HEK293T (cell line): ENCODE measurements at regions not wholly inside any gene's neighbourhood (a gene's known extent, or its start where the extent isn't known, plus 50 kb on each side); places are given as distances from the start of the nearest gene placed in this dataset.
"Not testable (repeated sequence)": the region's sequence is repeated elsewhere in the genome, so short reads cannot be mapped to it uniquely, and the experiment has no call there.

Experiments
- CTCF ChIA-PET: fragments of 350-600 bp; formaldehyde crosslinking; extraction: SDS; loops from one replicate; lab custom pipeline; 2021; ENCODE audit warnings: antibody characterized with exemption, inconsistent platforms; lab: Yijun Ruan, JAX
- POLR2A ChIA-PET: fragments of 350-600 bp; formaldehyde crosslinking; extraction: SDS; loops from one replicate; lab custom pipeline; 2020; ENCODE audit warnings: antibody characterized with exemption, inconsistent platforms; lab: Yijun Ruan, JAX
- DNase-seq: peaks from one replicate; pipeline ENCODE4 v3.0.0; 2012; ENCODE audit warnings: mixed read lengths; ENCODE audit errors: extremely low spot score
- ARNT ChIP-seq: fragments of 450-650 bp; IDR thresholded peaks from 2 replicates; pipeline ENCODE4 v1.6.1; 2017; ENCODE audit warnings: mild to moderate bottlenecking
- BHLHE40 ChIP-seq: fragments of 450-650 bp; IDR thresholded peaks from 2 replicates; pipeline ENCODE4 v1.6.1; 2016; ENCODE audit warnings: mild to moderate bottlenecking, moderate library complexity, borderline replicate concordance
- CTBP1 ChIP-seq: fragments of 450-650 bp; IDR thresholded peaks from 2 replicates; pipeline ENCODE4 v1.6.1; 2016; ENCODE audit warnings: borderline replicate concordance
- ELF4 ChIP-seq: fragments of 450-650 bp; IDR thresholded peaks from 2 replicates; pipeline ENCODE4 v1.6.1; 2017; ENCODE audit warnings: antibody characterized with exemption
- FOXA1 ChIP-seq: fragments of 450-650 bp; IDR thresholded peaks from 2 replicates; pipeline ENCODE4 v1.6.1; 2016; ENCODE audit warnings: mild to moderate bottlenecking
- FOXK2 ChIP-seq: fragments of 450-650 bp; IDR thresholded peaks from 2 replicates; pipeline ENCODE4 v1.6.1; 2016; ENCODE audit warnings: mild to moderate bottlenecking
- FOXM1 ChIP-seq: fragments of 450-650 bp; IDR thresholded peaks from 2 replicates; pipeline ENCODE4 v1.6.1; 2017; ENCODE audit warnings: mild to moderate bottlenecking, borderline replicate concordance
- HDGF ChIP-seq: fragments of 450-650 bp; IDR thresholded peaks from 2 replicates; pipeline ENCODE4 v1.6.1; 2017; ENCODE audit warnings: antibody characterized with exemption, borderline replicate concordance
- L3MBTL2 ChIP-seq: fragments of 450-650 bp; conservative IDR thresholded peaks from 2 replicates; pipeline ENCODE4 v1.6.1; 2016; ENCODE audit warnings: mild to moderate bottlenecking
- LEF1 ChIP-seq: fragments of 450-650 bp; IDR thresholded peaks from 2 replicates; pipeline ENCODE4 v1.6.1; 2017; ENCODE audit warnings: mild to moderate bottlenecking, borderline replicate concordance
- NFRKB ChIP-seq: fragments of 450-650 bp; IDR thresholded peaks from 2 replicates; pipeline ENCODE4 v1.6.1; 2016; ENCODE audit warnings: mild to moderate bottlenecking, moderate library complexity
- PKNOX1 ChIP-seq: fragments of 450-650 bp; IDR thresholded peaks from 2 replicates; pipeline ENCODE4 v1.6.1; 2016
- SP1 ChIP-seq: fragments of 450-650 bp; IDR thresholded peaks from 2 replicates; pipeline ENCODE4 v1.6.1; 2017
- SUZ12 ChIP-seq: fragments of 450-650 bp; IDR thresholded peaks from 2 replicates; pipeline ENCODE4 v1.6.1; 2016; ENCODE audit warnings: mild to moderate bottlenecking
- TARDBP ChIP-seq: fragments of 450-650 bp; IDR thresholded peaks from 2 replicates; pipeline ENCODE4 v1.6.1; 2016
- ZNF384 ChIP-seq: fragments of 450-650 bp; IDR thresholded peaks from 2 replicates; pipeline ENCODE4 v1.6.1; 2016

- TF ChIP-seq ELF4 (no peak), ARNT (no peak), HDGF (no peak)
- DNase-seq: no peak
- CTCF ChIA-PET: no interaction called here
- POLR2A ChIA-PET: no interaction called here
Observed at GRCh38 chr4:31185014-31185585, 464.9 kb downstream of the PCDH7 start.

DNA sequence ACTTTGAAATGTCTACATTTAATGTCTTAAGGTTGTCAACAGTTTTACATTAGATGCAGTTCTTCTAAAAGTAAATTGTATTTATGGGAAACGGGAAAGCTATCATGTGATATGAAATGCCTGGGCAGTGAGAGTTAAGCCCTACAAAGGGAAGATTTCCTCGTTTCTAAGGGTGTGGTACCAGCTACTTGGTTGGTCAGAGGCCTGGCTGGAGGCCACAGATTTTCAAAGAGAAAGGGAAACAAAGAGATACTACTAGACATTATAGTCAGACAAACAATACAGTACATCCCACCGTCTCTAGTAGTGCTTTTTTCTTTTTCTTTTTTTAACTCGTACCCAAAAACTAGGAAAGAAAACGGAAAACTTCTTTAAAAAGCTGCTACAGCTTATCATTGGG is 467.8 kb downstream of the PCDH7 start:
- DNase-seq: no peak
- ChIA-PET CTCF (no interaction called here), POLR2A (no interaction called here)
- TF ChIP-seq BHLHE40 (no peak), L3MBTL2 (no peak), FOXK2 (no peak), HDGF (no peak), ELF4 (no peak), FOXA1 (no peak), LEF1 (no peak), NFRKB (no peak), TARDBP (no peak), SUZ12 (no peak), PKNOX1 (no peak), SP1 (no peak), ZNF384 (no peak), FOXM1 (no peak), CTBP1 (no peak), ARNT (no peak)

GRCh38 chr4:31189938-31190337 is 469.8 kb downstream of the PCDH7 start:
- ChIA-PET POLR2A (no interaction called here), CTCF (no interaction called here)
- no peak for DNase-seq
- no peak for TF ChIP-seq PKNOX1
- no peak for TF ChIP-seq FOXK2
- TF ChIP-seq L3MBTL2: no peak

- no peak for DNase-seq
- ChIA-PET CTCF (no interaction called here), POLR2A (no interaction called here)
- TF ChIP-seq ZNF384 (no peak), L3MBTL2 (no peak), FOXA1 (no peak), TARDBP (no peak)
Observed at GRCh38 chr4:31190671-31191070, 470.5 kb downstream of the PCDH7 start.

- CTCF ChIA-PET: no interaction called here
- POLR2A ChIA-PET: no interaction called here
- no peak for DNase-seq
- TF ChIP-seq TARDBP (no peak), ARNT (no peak)
Observed at GRCh38 chr4:31192341-31192740, 472.2 kb downstream of the PCDH7 start.

DNA sequence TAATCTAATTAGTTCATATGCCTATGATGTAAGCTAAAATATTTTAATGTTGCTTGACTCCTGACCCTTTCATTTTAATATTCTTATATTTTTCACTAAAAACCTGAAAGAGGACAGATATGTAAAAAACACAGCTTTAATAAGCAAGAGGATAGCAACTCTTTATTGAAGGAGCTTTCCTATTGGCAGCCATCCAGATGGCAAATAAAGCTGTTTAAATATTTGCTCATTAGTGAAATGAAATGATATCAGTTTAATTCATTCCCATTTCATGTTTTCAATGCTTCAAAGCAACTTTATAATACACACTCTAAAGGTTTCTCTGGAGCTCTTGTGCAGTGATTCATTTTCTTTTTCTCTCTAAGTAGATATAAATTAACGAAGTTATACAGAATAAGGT is 473.4 kb downstream of the PCDH7 start:
- no peak for DNase-seq
- POLR2A ChIA-PET: no interaction called here
- TF ChIP-seq CTBP1: no peak
- CTCF ChIA-PET: no interaction called here

GRCh38 chr4:31194823-31195222 is 474.7 kb downstream of the PCDH7 start:
- DNase-seq: no peak
- ChIA-PET POLR2A (no interaction called here), CTCF (no interaction called here)
- TF ChIP-seq ELF4 (no peak), PKNOX1 (no peak), FOXK2 (no peak), ZNF384 (no peak), LEF1 (no peak), SP1 (no peak), CTBP1 (no peak), HDGF (no peak), L3MBTL2 (no peak), ARNT (no peak), TARDBP (no peak), FOXA1 (no peak), FOXM1 (no peak), SUZ12 (no peak), BHLHE40 (no peak), NFRKB (no peak)

- DNase-seq: no peak
- TF ChIP-seq L3MBTL2: no peak
- TF ChIP-seq FOXK2: no peak
- TF ChIP-seq BHLHE40: no peak
- no peak for TF ChIP-seq NFRKB
- TF ChIP-seq SUZ12: no peak
- TF ChIP-seq ZNF384: no peak
- TF ChIP-seq LEF1: no peak
- TF ChIP-seq PKNOX1: no peak
- no peak for TF ChIP-seq CTBP1
- TF ChIP-seq ELF4: no peak
- TF ChIP-seq SP1: no peak
- TF ChIP-seq HDGF: no peak
- no peak for TF ChIP-seq TARDBP
- TF ChIP-seq FOXA1: no peak
- no peak for TF ChIP-seq FOXM1
- no peak for TF ChIP-seq ARNT
- CTCF ChIA-PET: no interaction called here
- POLR2A ChIA-PET: no interaction called here
Observed at GRCh38 chr4:31199644-31200043, 479.5 kb downstream of the PCDH7 start.

- POLR2A ChIA-PET, DNase-seq, CTCF ChIA-PET: not testable (repeated sequence)
Observed at GRCh38 chr4:31202054-31202453, 481.9 kb downstream of the PCDH7 start.
